Osteocyte (in vitro differentiated cells): ENCODE measurements at regions not wholly inside any gene's neighbourhood (a gene's known extent, or its start where the extent isn't known, plus 50 kb on each side); places are given as distances from the start of the nearest gene placed in this dataset.

Source experiments
- DNase-seq: peaks from one replicate; pipeline ENCODE4 v3.0.0; 2021; ENCODE audit warnings: mixed read lengths; ENCODE audit not compliant: unreplicated experiment; ENCODE audit errors: extremely low spot score
- H3K27ac Mint-ChIP-seq: one replicate; pipeline ENCODE4 v1.8.0; 2021; ENCODE audit warnings: mild to moderate bottlenecking, mixed read lengths; ENCODE audit not compliant: unreplicated experiment
- H3K27me3 Mint-ChIP-seq: one replicate; pipeline ENCODE4 v1.8.0; 2021; ENCODE audit warnings: mixed read lengths; ENCODE audit not compliant: unreplicated experiment
- H3K36me3 Mint-ChIP-seq: one replicate; pipeline ENCODE4 v1.8.0; 2021; ENCODE audit warnings: mixed read lengths; ENCODE audit not compliant: unreplicated experiment
- H3K4me1 Mint-ChIP-seq: one replicate; pipeline ENCODE4 v1.8.0; 2021; ENCODE audit warnings: mixed read lengths; ENCODE audit not compliant: unreplicated experiment
- H3K4me3 Mint-ChIP-seq: one replicate; pipeline ENCODE4 v1.8.0; 2021; ENCODE audit warnings: mild to moderate bottlenecking, moderate library complexity, mixed read lengths; ENCODE audit not compliant: unreplicated experiment
- H3K9me3 Mint-ChIP-seq: one replicate; pipeline ENCODE4 v1.8.0; 2021; ENCODE audit warnings: mixed read lengths; ENCODE audit not compliant: unreplicated experiment
- CTCF ChIP-seq: fragments of 200-600 bp; sonication (generic); IDR thresholded peaks from 2 replicates; pipeline ENCODE4 v1.5.0; 2021; ENCODE audit warnings: antibody characterized with exemption, mild to moderate bottlenecking, moderate library complexity

DNA sequence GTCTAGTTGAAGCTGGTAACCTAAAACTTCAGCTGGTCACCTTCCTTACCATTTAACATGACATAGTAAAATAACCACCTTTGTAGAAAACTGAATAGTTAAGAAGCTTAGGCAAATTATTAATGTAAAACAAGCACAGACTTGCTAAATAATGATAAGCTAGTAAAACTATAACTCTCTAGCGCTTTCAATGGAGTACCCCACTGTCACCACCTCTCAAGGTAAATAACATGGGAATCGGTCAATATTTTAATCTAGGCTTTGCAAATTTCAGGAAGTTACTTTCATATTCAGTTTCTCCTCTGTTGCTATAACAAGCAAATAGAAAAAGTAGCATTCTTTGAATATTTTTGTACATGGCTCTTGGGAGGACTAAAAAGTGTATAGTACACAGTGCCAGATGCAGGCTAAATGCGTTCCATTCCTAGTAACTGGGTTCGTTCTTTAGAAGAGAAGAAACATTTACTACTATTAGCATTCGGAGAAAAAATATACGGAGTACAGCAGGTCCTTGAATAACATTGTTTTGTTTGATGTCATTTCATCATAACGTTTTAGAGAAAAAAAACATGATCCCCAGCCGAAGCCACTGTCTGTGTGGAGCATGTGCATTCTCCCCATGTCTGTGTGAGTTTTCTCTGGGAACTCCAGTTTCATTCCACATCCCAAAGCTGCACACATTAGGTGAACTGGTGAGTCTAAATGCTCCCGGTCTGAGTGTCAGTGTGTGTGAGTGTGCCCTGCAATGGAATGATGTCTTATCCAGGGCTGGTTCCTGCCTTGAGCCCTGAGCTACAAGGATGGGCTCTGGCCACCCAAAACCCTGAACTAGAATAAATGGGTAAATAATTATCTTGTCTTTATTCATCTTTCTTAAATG lies 52.5 kb downstream of the EPRS1 start:
- H3K4me1 Mint-ChIP-seq = peaks cover 8% of the 10 kb centered on the region
- H3K4me3 Mint-ChIP-seq = no peak overlapping the region
- no peaks in the 10 kb centered on the region for H3K9me3 Mint-ChIP-seq
- no peaks in the 10 kb centered on the region for H3K27me3 Mint-ChIP-seq
- peak overlapping the region; percentile 31 for H3K27ac Mint-ChIP-seq
- TF ChIP-seq CTCF = no peak
- H3K36me3 Mint-ChIP-seq = peaks cover 30% of the 10 kb centered on the region
- DNase-seq = no peak

DNA sequence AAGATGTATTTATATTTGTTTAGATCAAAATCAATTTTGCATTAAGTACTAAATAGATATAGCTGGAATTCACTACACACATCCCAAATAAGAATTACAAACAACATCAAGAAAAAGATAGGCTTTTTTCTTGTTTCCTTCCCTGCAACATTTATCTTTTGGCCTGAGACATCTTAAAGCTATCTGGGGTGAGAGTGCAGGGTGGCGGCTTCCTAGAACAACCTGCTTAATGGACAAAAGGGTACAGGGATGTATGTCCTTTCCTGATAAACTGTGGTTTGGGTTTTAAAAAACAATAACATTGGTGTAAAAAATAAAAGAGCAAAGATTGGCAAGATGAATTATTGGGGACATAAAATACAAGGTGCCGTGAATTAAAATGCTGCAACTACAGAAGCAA lies 54.4 kb downstream of the EPRS1 start:
- H3K36me3 Mint-ChIP-seq = peaks cover 34% of the 10 kb centered on the region
- no peak for DNase-seq
- peak overlapping the region; percentile 15 for H3K27ac Mint-ChIP-seq
- H3K9me3 Mint-ChIP-seq = no peaks in the 10 kb centered on the region
- no peak overlapping the region for H3K4me3 Mint-ChIP-seq
- H3K4me1 Mint-ChIP-seq = peaks cover 8% of the 10 kb centered on the region
- no peak for TF ChIP-seq CTCF
- no peaks in the 10 kb centered on the region for H3K27me3 Mint-ChIP-seq

GRCh38 chr1:219991511-219991810 lies 54.8 kb downstream of the EPRS1 start:
- Mint-ChIP-seq H3K9me3 (no peaks in the 10 kb centered on the region), H3K4me3 (no peak overlapping the region), H3K4me1 (peaks cover 8% of the 10 kb centered on the region), H3K27me3 (no peaks in the 10 kb centered on the region), H3K36me3 (peaks cover 32% of the 10 kb centered on the region), H3K27ac (no peak overlapping the region)
- no peak for DNase-seq
- no peak for TF ChIP-seq CTCF

- no peak for DNase-seq
- TF ChIP-seq CTCF = peak; percentile 69
- Mint-ChIP-seq H3K27ac (no peak overlapping the region), H3K27me3 (no peaks in the 10 kb centered on the region), H3K4me3 (no peak overlapping the region), H3K4me1 (peaks cover 8% of the 10 kb centered on the region), H3K36me3 (peaks cover 30% of the 10 kb centered on the region), H3K9me3 (no peaks in the 10 kb centered on the region)
These were observed 55.4 kb downstream of the EPRS1 start for GRCh38 chr1:219990782-219991510.

DNA sequence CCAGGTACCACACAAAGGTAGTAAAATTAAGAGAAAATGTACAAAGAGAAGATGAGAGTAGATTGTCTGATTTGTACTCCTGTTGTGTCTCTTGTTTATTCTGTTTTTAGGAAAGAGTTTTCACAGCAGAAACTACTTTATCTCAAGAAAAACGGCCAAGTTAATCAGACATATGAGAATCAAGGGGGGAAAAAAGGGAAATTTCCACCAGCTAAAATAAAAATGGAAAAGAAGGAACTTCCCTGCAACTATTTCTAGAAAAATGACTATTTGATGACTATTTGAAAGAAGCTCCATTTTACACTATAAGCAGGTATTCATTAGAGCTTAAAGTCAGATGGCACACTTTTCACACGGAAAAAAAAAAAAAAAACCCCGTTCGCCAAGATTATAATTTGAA lies 56.5 kb downstream of the EPRS1 start:
- H3K4me1 Mint-ChIP-seq = peaks cover 8% of the 10 kb centered on the region
- no peaks in the 10 kb centered on the region for H3K9me3 Mint-ChIP-seq
- DNase-seq = no peak
- H3K27ac Mint-ChIP-seq = no peak overlapping the region
- no peak for TF ChIP-seq CTCF
- H3K36me3 Mint-ChIP-seq = peaks cover 24% of the 10 kb centered on the region
- H3K4me3 Mint-ChIP-seq = no peak overlapping the region
- no peaks in the 10 kb centered on the region for H3K27me3 Mint-ChIP-seq
